Activated naive CD4-positive, alpha-beta T cell treated with anti-CD3 and anti-CD28 coated beads for 36 hours (primary cell): ENCODE measurements at regions not wholly inside any gene's neighbourhood (a gene's known extent, or its start where the extent isn't known, plus 50 kb on each side); places are given as distances from the start of the nearest gene placed in this dataset.
"Not testable (repeated sequence)": the region's sequence is repeated elsewhere in the genome, so short reads cannot be mapped to it uniquely, and the experiment has no call there.

ENCODE experiments used
- CTCF ChIA-PET: fragments of 350-600 bp; sonication (Branson Sonifier 250); formaldehyde crosslinking; loops from one replicate; lab custom pipeline; 2021; ENCODE audit warnings: antibody characterized with exemption; lab: Charles Lee
- DNase-seq: peaks from one replicate; pipeline ENCODE4 v3.0.0-alpha.2; 2020
- H3K27ac Mint-ChIP-seq: one replicate; pipeline ENCODE4 v1.8.0; 2021; ENCODE audit warnings: mild to moderate bottlenecking, mixed read lengths
- H3K27me3 Mint-ChIP-seq: one replicate; pipeline ENCODE4 v1.8.0; 2021; ENCODE audit warnings: low read depth, mixed read lengths
- H3K36me3 Mint-ChIP-seq: one replicate; pipeline ENCODE4 v1.8.0; 2021; ENCODE audit warnings: low read depth, mixed read lengths
- H3K4me1 Mint-ChIP-seq: one replicate; pipeline ENCODE4 v1.8.0; 2021; ENCODE audit warnings: low read depth, mixed read lengths
- H3K4me3 Mint-ChIP-seq: one replicate; pipeline ENCODE4 v1.8.0; 2021; ENCODE audit warnings: mild to moderate bottlenecking, moderate library complexity, mixed read lengths
- H3K9me3 Mint-ChIP-seq: one replicate; pipeline ENCODE4 v1.8.0; 2021; ENCODE audit warnings: mixed read lengths
- intact Hi-C: fragments of 100-400 bp; cut with micrococcal nuclease; formaldehyde crosslinking; loops from one replicate; pipeline ENCODE4 v1.15.1; 2023

DNA sequence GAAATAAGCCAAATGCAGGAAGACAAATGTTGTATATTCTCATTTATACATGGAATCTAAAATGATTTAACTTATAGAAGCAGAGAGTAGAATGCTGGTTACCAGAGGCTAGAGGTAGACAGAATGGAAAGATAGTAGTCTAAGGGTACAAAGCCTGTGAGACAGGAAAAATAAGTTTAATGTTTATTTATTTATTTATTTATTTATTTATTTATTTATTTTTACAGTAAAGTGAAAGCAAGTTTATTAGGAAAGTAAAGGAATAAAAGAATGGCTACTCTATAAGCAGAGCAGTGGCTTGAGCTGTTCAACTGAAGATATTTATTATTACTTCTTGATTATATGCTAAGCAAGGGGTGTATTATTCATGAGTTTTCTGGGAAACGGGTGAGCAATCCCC is 203.2 kb downstream of the LAS1L start:
- intact Hi-C loops: no loop called here
- CTCF ChIA-PET: no interaction called here
- Mint-ChIP-seq H3K4me1 (no peaks in the 10 kb centered on the region), H3K36me3 (no peaks in the 10 kb centered on the region), H3K4me3 (no peak overlapping the region), H3K9me3 (peaks cover 22% of the 10 kb centered on the region), H3K27me3 (no peaks in the 10 kb centered on the region), H3K27ac (no peak overlapping the region)
- no peak for DNase-seq

DNA sequence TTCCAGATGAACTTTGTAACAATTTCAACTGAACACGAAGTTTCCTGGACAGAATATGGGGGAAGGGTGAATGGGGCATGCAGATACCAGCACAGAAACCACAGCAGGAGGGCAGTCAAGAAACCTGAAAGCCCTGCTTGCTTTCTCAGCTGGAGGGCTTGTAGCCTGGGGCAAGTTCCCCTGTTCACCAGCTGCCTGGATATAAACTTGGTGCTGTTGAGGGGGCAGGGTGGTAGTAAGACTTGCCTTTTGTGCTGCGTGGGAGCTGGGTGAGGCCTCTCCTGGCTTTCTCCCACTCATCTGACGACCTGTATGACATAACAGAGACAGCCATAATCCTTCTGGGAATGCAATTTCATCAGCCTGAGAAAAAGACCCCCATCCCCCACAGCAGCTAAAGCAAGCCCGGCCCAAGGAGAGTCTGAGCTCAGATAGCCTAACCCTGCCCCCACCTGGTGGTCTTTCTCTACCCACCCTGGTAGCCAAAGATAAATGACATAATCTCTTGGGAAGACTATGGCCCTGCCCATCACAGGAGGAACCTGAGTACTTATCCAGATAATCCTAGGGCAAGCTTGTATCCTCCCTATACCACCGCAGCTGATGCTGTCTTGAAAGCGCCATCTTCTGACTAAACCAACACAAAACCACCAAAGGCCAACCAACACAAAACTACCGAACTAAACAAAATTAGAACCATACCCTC is 234.3 kb downstream of the LAS1L start:
- H3K4me3 Mint-ChIP-seq: no peak overlapping the region
- no peak overlapping the region for H3K27ac Mint-ChIP-seq
- no peak for DNase-seq
- no peaks in the 10 kb centered on the region for H3K4me1 Mint-ChIP-seq
- intact Hi-C loops: no loop called here
- H3K27me3 Mint-ChIP-seq: no peaks in the 10 kb centered on the region
- H3K9me3 Mint-ChIP-seq: peaks cover 36% of the 10 kb centered on the region
- CTCF ChIA-PET: no interaction called here
- peaks cover 5% of the 10 kb centered on the region for H3K36me3 Mint-ChIP-seq

DNA sequence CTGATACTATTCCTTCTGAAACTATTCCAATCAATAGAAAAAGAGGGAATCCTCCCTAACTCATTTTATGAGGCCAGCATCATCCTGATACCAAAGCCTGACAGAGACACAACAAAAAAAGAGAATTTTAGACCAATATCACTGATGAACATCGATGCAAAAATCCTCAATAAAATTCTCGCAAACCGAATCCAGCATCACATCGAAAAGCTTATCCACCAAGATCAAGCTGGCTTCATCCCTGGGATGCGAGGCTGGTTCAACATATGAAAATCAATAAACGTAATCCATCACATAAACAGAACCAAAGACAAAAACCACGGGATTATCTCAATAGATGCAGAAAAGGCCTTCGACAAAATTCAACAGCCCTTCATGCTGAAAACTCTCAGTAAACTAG is 251.7 kb downstream of the LAS1L start:
- DNase-seq, CTCF ChIA-PET, intact Hi-C loops, H3K36me3 Mint-ChIP-seq, H3K27ac Mint-ChIP-seq, H3K4me1 Mint-ChIP-seq, H3K27me3 Mint-ChIP-seq, H3K4me3 Mint-ChIP-seq: not testable (repeated sequence)
- peaks cover 28% of the 10 kb centered on the region for H3K9me3 Mint-ChIP-seq

DNA sequence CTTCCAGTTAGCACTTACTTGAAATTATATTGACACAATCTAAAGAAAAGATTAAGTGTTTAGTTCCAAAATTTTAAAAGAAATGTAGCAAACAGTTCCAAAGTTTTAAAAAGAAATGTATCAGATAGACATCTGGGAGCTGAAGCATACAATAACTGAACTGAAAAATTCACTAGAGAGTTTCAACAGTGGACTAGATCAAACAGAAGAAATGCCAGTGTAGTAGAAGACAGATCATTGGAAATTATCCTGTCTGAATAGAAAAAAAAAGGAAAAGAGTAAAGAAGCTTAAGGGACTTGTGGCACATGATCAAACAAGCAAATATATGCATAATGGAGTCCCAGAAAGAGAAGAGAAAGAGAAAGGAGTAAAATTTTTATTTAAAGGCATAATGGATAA is 261.4 kb downstream of the LAS1L start:
- H3K9me3 Mint-ChIP-seq: peaks cover 16% of the 10 kb centered on the region
- H3K27ac Mint-ChIP-seq: no peak overlapping the region
- no peaks in the 10 kb centered on the region for H3K27me3 Mint-ChIP-seq
- DNase-seq: no peak
- no peak overlapping the region for H3K4me3 Mint-ChIP-seq
- no peaks in the 10 kb centered on the region for H3K4me1 Mint-ChIP-seq
- H3K36me3 Mint-ChIP-seq: peaks cover 3% of the 10 kb centered on the region
- CTCF ChIA-PET: no interaction called here
- intact Hi-C loops: no loop called here

DNA sequence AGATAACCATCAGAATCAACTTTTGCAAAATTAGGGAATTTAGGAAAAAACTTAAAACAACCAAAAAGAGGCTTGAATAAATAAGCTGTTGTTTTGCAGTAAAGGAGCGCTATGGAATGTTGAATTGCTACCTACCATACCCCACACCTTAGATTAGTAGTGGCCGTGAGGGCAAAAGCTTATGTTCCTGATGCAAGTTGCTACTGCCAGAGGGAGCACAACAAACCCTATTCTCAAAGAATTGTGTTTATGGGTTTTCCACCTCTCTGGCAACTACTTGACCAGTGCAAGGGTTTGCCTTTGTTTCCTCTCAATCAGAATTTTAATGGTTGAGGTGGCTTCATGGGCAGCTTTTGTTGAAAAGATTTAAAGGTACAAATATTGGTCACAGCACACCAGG is 268.1 kb downstream of the LAS1L start:
- Mint-ChIP-seq H3K4me1 (no peaks in the 10 kb centered on the region), H3K36me3 (peaks cover 2% of the 10 kb centered on the region), H3K9me3 (peaks cover 24% of the 10 kb centered on the region), H3K27ac (no peak overlapping the region), H3K27me3 (no peaks in the 10 kb centered on the region), H3K4me3 (no peak overlapping the region)
- intact Hi-C loops: no loop called here
- CTCF ChIA-PET: no interaction called here
- DNase-seq: no peak

DNA sequence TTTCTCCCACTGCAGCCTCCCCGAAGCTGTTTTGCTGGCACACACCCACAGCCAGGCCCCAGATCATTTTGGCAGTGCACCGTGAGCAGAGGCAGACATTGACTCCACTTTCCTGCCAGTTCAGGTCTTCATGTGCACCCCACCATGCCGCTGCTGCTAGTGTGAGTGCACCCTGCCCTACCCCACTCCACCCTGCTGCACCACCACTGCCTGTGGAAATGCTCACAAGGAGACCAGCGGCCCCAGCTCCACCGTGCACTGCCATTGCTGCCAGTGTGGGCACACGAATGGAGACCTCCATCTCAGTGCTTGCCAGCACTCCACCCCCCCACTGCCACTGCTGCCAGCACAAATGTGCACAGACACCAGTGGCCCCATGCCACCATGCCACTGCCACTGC is 277.6 kb upstream of the ZC4H2 start:
- no peaks in the 10 kb centered on the region for H3K27me3 Mint-ChIP-seq
- no peak for DNase-seq
- intact Hi-C loops: no loop called here
- no peak overlapping the region for H3K4me3 Mint-ChIP-seq
- no peaks in the 10 kb centered on the region for H3K4me1 Mint-ChIP-seq
- H3K27ac Mint-ChIP-seq: no peak overlapping the region
- CTCF ChIA-PET: no interaction called here
- peaks cover 19% of the 10 kb centered on the region for H3K9me3 Mint-ChIP-seq
- H3K36me3 Mint-ChIP-seq: peaks cover 6% of the 10 kb centered on the region

DNA sequence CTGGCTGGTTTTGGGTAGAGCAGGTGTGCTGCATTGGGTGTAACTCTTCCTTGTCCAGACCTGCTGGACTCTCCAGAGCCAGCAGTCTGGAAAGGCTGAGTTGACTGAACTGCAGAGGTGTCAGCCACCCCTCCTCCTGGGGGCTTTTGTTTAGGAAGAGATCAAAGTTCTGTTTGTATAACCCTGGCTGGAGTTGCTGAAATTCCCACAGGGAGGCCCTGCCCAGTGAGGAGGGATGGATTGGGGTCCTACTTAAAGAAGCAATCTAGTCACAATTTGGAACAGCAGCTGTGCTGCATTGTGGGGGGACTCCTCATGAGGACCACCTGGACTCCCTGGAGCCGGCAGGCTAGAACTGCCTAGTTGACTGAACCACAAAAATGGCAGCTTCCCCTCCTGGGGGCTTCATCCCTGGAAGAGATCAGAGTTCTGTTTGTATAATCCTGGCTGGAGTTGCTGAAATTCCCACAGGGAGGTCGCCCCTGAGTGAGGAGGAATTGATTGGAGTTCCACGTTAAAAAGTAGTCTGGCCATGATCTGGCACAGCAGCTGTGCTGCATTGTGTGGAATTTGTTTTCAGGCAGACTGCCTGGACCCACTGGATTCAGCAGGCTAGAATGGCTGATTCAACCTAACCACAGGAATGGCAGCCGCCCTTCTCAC is 264.9 kb upstream of the ZC4H2 start:
- no peak overlapping the region for H3K27ac Mint-ChIP-seq
- H3K9me3 Mint-ChIP-seq: peaks cover 48% of the 10 kb centered on the region
- H3K4me1 Mint-ChIP-seq: no peaks in the 10 kb centered on the region
- peaks cover 17% of the 10 kb centered on the region for H3K36me3 Mint-ChIP-seq
- CTCF ChIA-PET: no interaction called here
- no peak for DNase-seq
- no peaks in the 10 kb centered on the region for H3K27me3 Mint-ChIP-seq
- no peak overlapping the region for H3K4me3 Mint-ChIP-seq
- intact Hi-C loops: no loop called here

DNA sequence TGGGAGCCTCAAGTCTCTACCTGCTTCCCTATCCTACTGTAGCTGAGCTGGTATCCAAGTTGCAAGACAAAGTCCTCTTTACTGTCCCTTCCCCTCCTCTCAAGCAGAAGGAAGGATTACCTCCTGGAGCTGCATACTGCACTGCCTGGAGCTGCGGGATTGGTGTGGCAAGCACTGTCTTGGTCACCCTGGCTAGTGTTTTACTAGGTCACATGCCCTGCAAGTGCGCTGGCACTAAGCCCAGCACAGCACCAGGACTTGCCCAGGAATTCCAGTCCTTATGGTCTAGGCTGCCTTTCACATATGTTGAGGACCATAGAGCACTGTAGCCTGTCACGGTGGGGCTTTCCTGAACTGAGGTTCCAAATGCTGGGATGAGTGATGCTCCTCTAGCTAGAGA is 227.3 kb upstream of the ZC4H2 start:
- CTCF ChIA-PET: no interaction called here
- no peak for DNase-seq

DNA sequence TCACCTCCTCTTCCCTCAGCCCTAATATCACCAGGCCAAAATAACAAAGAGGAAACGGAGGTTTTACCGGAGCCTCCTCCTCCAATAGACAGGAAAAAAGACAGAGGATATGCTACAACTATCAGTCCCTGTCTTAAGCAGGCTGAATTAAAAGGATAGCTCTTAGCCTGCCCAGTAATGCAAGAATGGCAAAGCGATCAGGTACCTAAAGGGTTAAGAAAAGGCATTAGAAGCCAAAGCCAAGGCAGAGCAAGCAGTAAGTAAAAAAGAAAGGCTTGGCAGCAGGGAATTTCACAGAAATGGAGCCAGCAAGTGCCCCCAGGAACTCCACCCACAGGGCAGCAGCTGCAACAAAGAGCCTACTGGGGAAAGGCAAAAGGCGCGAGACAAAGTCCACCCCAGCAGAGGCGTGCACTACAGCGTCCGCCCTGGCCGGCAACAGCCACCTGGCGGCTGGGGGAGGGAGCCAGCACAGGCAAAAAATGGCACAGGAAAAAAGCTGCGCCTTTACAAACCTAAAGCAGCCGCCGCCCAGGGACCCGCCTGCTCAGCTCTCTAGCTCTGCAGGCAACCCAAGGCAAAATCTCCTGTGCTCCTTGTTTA is 220.6 kb upstream of the ZC4H2 start:
- Mint-ChIP-seq H3K27me3 (no peaks in the 10 kb centered on the region), H3K36me3 (peaks cover 12% of the 10 kb centered on the region), H3K9me3 (peaks cover 12% of the 10 kb centered on the region), H3K4me3 (no peak overlapping the region), H3K27ac (no peak overlapping the region), H3K4me1 (no peaks in the 10 kb centered on the region)
- CTCF ChIA-PET: interaction anchor here (0.6 kb wide), 1 partner anchor 256 kb away, joined by 3 read pairs; no protein-coding TSS in a partner anchor
- intact Hi-C loops: no loop called here
- DNase-seq: peak; percentile 7

More for the DNA sequence above, 227.3 kb upstream of the ZC4H2 start:
- Mint-ChIP-seq H3K9me3 (peaks cover 16% of the 10 kb centered on the region), H3K4me3 (no peak overlapping the region), H3K27me3 (no peaks in the 10 kb centered on the region), H3K4me1 (no peaks in the 10 kb centered on the region), H3K36me3 (peaks cover 15% of the 10 kb centered on the region), H3K27ac (no peak overlapping the region)
- intact Hi-C loops: no loop called here

DNA sequence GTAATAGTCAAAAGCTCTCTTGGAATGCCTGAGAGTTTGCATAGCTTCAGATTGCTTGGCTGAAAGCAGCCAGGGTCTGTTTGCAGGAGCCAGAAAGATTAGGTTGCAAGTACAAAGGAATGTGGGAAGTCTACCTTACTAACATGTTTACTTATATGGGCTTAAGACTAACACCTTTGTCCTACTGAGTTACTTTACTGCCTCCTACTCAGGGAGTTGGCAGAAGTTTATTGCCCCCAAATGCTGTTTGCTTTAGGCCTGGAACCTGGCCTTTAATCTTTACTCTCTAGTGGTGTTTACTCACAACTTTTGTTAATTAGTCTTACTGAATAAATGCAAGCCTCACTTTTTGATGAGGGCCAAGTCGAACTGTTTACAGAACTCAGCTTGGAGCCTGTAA is 219.4 kb upstream of the ZC4H2 start:
- intact Hi-C loops: no loop called here
- Mint-ChIP-seq H3K4me3 (no peak overlapping the region), H3K27ac (no peak overlapping the region)

DNA sequence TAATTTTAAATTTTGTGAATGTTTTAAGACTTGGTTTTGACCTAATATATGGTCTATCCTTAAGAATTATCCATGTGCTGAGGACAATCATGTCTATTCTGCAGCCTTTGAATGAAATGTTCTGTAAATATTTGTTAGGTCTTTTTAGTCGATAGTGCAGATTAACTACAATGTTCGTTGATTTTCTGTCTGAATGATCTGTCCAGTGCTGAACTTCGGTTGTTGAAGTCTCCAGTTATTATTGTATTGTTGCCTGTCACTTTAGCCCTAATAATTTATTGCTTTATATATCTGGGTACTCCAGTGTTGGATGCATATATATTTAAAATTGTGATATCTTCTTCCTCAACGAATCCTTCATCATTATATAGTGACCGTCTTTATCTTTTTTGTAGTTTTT is 218.3 kb upstream of the ZC4H2 start:
- CTCF ChIA-PET: no interaction called here
- H3K27ac Mint-ChIP-seq: no peak overlapping the region
- H3K36me3 Mint-ChIP-seq: peaks cover 6% of the 10 kb centered on the region

More for the DNA sequence above, 219.4 kb upstream of the ZC4H2 start:
- Mint-ChIP-seq H3K27me3 (no peaks in the 10 kb centered on the region), H3K9me3 (peaks cover 10% of the 10 kb centered on the region), H3K4me1 (no peaks in the 10 kb centered on the region), H3K36me3 (peaks cover 7% of the 10 kb centered on the region)
- DNase-seq: no peak
- CTCF ChIA-PET: no interaction called here

DNA sequence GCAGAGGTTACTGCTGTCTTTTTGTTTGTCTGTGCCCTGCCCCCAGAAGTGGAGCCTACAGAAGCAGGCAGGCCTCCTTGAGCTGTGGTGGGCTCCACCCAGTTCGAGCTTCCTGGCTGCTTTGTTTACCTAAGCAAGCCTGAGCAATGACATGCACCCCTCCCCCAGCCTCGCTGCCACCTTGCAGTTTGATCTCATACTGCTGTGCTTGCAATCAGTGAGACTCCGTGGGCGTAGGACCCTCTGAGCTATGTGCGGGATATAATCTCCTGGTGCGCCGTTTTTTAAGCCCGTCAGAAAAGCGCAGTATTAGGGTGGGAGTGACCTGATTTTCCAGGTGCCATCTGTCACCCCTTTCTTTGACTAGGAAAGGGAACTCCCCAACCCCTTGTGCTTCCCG is 187.1 kb upstream of the ZC4H2 start:
- DNase-seq, H3K27me3 Mint-ChIP-seq, H3K27ac Mint-ChIP-seq, intact Hi-C loops, H3K4me3 Mint-ChIP-seq, H3K4me1 Mint-ChIP-seq, CTCF ChIA-PET: not testable (repeated sequence)
- H3K9me3 Mint-ChIP-seq: peaks cover 38% of the 10 kb centered on the region
- peaks cover 40% of the 10 kb centered on the region for H3K36me3 Mint-ChIP-seq

More for the DNA sequence above, 218.3 kb upstream of the ZC4H2 start:
- Mint-ChIP-seq H3K4me1 (no peaks in the 10 kb centered on the region), H3K9me3 (peaks cover 9% of the 10 kb centered on the region), H3K27me3 (no peaks in the 10 kb centered on the region), H3K4me3 (no peak overlapping the region)
- intact Hi-C loops: no loop called here
- no peak for DNase-seq

DNA sequence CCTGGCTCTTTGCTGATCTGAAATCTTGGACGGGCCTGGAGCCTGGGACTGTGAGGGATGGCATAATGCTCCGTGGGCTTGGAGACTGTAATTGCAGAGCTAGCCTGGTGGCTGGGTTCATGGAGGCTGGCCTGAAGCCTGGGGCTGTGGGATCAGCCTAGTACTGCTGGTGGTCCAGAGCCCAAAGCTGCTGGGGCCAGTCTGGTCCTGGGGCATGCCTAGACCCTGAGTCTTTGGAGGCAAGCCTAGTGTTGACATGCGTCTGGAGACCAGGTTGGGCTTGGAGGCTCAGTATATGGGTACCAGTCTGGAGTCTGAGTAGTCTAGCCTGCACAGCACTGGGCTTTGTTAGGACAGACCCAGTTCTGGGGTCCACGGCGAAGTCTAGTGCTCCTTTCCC is 172.0 kb upstream of the ZC4H2 start:
- no peaks in the 10 kb centered on the region for H3K27me3 Mint-ChIP-seq
- H3K9me3 Mint-ChIP-seq: peaks cover 26% of the 10 kb centered on the region
- peaks cover 53% of the 10 kb centered on the region for H3K36me3 Mint-ChIP-seq
- no peak overlapping the region for H3K27ac Mint-ChIP-seq
- CTCF ChIA-PET: no interaction called here
- no peak for DNase-seq
- no peak overlapping the region for H3K4me3 Mint-ChIP-seq
- intact Hi-C loops: no loop called here
- H3K4me1 Mint-ChIP-seq: no peaks in the 10 kb centered on the region
